Esophagus muscularis mucosa (tissue), 4 donors: ENCODE measurements at regions not wholly inside any gene's neighbourhood (a gene's known extent, or its start where the extent isn't known, plus 50 kb on each side); places are given as distances from the start of the nearest gene placed in this dataset.

Experiments used
- CTCF ChIP-seq, 3 experiments: fragments of 200-600 bp in 2 of 3; fragments of 450-650 bp in 1 of 3; sonication (generic) in 2 of 3; IDR thresholded peaks; one replicate each; pipeline ENCODE4 v1.5.1; 2017 to 2019; ENCODE audit warnings: antibody characterized with exemption in 3 of 3, mild to moderate bottlenecking in 2 of 3, moderate library complexity in 1 of 3
- EP300 ChIP-seq: sonication (generic); formaldehyde crosslinking; IDR thresholded peaks from one replicate; pipeline ENCODE4 v1.6.1; 2017; ENCODE audit warnings: antibody characterized with exemption
- POLR2A ChIP-seq: fragments of 450-650 bp; IDR thresholded peaks from one replicate; pipeline ENCODE4 v1.6.1; 2017; ENCODE audit warnings: antibody characterized with exemption, moderate library complexity, mild to moderate bottlenecking, low read depth
- POLR2AphosphoS5 ChIP-seq, 2 donors: sonication (generic); formaldehyde crosslinking; IDR thresholded peaks; one replicate each; pipeline ENCODE4 v1.6.1; 2017; ENCODE audit warnings: antibody characterized with exemption in 2 of 2

DNA sequence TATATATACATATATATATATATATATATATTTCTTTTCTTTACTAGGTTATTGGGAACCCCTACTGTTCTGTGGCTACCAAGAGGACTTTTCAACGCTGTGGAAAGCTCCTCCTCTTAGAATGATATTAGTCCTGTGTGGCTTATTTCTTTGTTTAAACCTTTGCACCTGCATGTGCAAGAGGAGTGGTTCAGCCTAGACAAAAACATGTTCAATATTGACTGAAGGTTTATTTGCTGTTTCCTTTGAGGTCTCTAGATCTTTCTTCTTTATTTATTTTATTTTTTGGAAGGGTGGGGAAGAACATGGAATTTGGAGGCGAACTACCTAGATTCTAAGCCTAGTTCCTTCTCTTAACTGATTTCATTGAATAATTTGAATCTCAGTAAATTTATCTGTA is 118.1 kb downstream of the GNAT3 start:
- no peak for TF ChIP-seq EP300
- TF ChIP-seq CTCF (IDR thresholded peaks at IDR 0.05) = no peak
- TF ChIP-seq POLR2AphosphoS5 (IDR thresholded peaks at IDR 0.05) = no peak
- TF ChIP-seq POLR2A = no peak
